PC-9 (cell line): ENCODE measurements at regions not wholly inside any gene's neighbourhood (a gene's known extent, or its start where the extent isn't known, plus 50 kb on each side); places are given as distances from the start of the nearest gene placed in this dataset.

Experiments used
- BruUV-seq: library from RNA; stranded (reverse); fragments of 400-500 nt; replicated peaks from 2 replicates; lab custom pipeline; 2021; lab: Mats Ljungman, UMichigan
- CTCF ChIA-PET: fragments of 300-600 bp; sonication (Branson Sonifier 250); formaldehyde crosslinking; loops from one replicate; lab custom pipeline; 2022; ENCODE audit warnings: antibody characterized with exemption; lab: Charles Lee
- POLR2A ChIA-PET: fragments of 300-600 bp; sonication (Branson Sonifier 250); formaldehyde crosslinking; loops from one replicate; lab custom pipeline; 2022; ENCODE audit warnings: antibody characterized with exemption; ENCODE audit not compliant: unreplicated experiment; lab: Charles Lee
- DNase-seq, 2 experiments: peaks; one replicate each; pipeline versions ENCODE4 v3.0.0 to v3.0.0-alpha.2; 2015 to 2022; ENCODE audit warnings: mixed read lengths in 1 of 2
- H2AFZ ChIP-seq: fragments of 200-600 bp; sonication (generic); 2 replicates; pipeline ENCODE4 v1.8.1; 2017; ENCODE audit warnings: antibody characterized with exemption
- H3F3A ChIP-seq: fragments of 200-600 bp; sonication (generic); 2 replicates; pipeline ENCODE4 v1.8.1; 2017; ENCODE audit warnings: antibody characterized with exemption, mild to moderate bottlenecking, low read depth; ENCODE audit not compliant: insufficient read depth
- H3K27ac ChIP-seq: fragments of 200-600 bp; sonication (generic); 2 replicates; pipeline ENCODE4 v1.6.1; 2016; ENCODE audit warnings: mixed run types
- H3K27me3 ChIP-seq: fragments of 200-600 bp; sonication (generic); 2 replicates; pipeline ENCODE4 v1.6.1; 2016; ENCODE audit warnings: low read depth, mixed run types; ENCODE audit not compliant: insufficient read depth
- H3K36me3 ChIP-seq: fragments of 200-600 bp; sonication (generic); 2 replicates; pipeline ENCODE4 v1.6.1; 2016; ENCODE audit warnings: low read depth, mixed run types
- H3K4me1 ChIP-seq: fragments of 200-600 bp; sonication (generic); replicated peaks from 2 replicates; pipeline ENCODE4 v1.6.1; 2016; ENCODE audit warnings: mixed run types; ENCODE audit not compliant: insufficient read depth
- H3K4me2 ChIP-seq: fragments of 200-600 bp; sonication (generic); 2 replicates; pipeline ENCODE4 v1.6.1; 2017; ENCODE audit warnings: mixed run types
- H3K4me3 ChIP-seq: fragments of 200-600 bp; sonication (generic); 2 replicates; pipeline ENCODE4 v1.6.1; 2016; ENCODE audit warnings: mixed run types
- H3K79me2 ChIP-seq: fragments of 200-600 bp; sonication (generic); 2 replicates; pipeline ENCODE4 v1.6.1; 2017; ENCODE audit warnings: low read depth, mixed run types
- H3K9me2 ChIP-seq: fragments of 200-600 bp; sonication (generic); 2 replicates; pipeline ENCODE4 v1.8.1; 2017; ENCODE audit warnings: mild to moderate bottlenecking; ENCODE audit not compliant: insufficient read depth
- H3K9me3 ChIP-seq: fragments of 200-600 bp; sonication (generic); 2 replicates; pipeline ENCODE4 v1.8.1; 2016; ENCODE audit warnings: low read depth; ENCODE audit not compliant: insufficient read depth
- H4K20me1 ChIP-seq: fragments of 200-600 bp; sonication (generic); 2 replicates; pipeline ENCODE4 v1.8.1; 2017; ENCODE audit not compliant: insufficient read depth
- CTCF ChIP-seq: fragments of 200-600 bp; sonication (generic); conservative IDR thresholded peaks from 2 replicates; pipeline ENCODE4 v1.6.1; 2017; ENCODE audit warnings: mixed run types, antibody characterized with exemption, mild to moderate bottlenecking, moderate library complexity
- EZH2 ChIP-seq: fragments of 200-600 bp; sonication (generic); IDR thresholded peaks from 2 replicates; pipeline ENCODE4 v1.8.0; 2017; ENCODE audit warnings: antibody characterized with exemption, low read depth
- intact Hi-C: fragments of 100-400 bp; cut with micrococcal nuclease; formaldehyde crosslinking; loops from one replicate; pipeline ENCODE4 v1.10.0; 2022; ENCODE audit not compliant: unreplicated experiment

- H4K20me1 ChIP-seq, result no peaks in the 10 kb centered on the region
- intact Hi-C loops, result loop anchor here (5.0 to 10.0 kb wide), 2 partner anchors 128 to 180 kb away; no protein-coding TSS in a partner anchor
- H3K79me2 ChIP-seq, result no peaks in the 10 kb centered on the region
- H3K4me2 ChIP-seq, result no peak overlapping the region
- H3K27me3 ChIP-seq, result no peaks in the 10 kb centered on the region
- no peaks in the 10 kb centered on the region for H3K36me3 ChIP-seq
- peaks cover 60% of the 10 kb centered on the region for H3K4me1 ChIP-seq
- peaks cover 3% of the 10 kb centered on the region; the same call in 1 of the 2 replicates for H3K9me3 ChIP-seq
- BruUV-seq, result no TSS peak
- H3K9me2 ChIP-seq, result no peaks in the 10 kb centered on the region
- POLR2A ChIA-PET, result no interaction called here
- no peak overlapping the region for H3K4me3 ChIP-seq
- no peak overlapping the region for H3K27ac ChIP-seq
- no peak for DNase-seq
- TF ChIP-seq CTCF, result no peak
- TF ChIP-seq EZH2, result no peak
- CTCF ChIA-PET, result no interaction called here
- no peak overlapping the region for H2AFZ ChIP-seq
- peaks cover 40% of the 10 kb centered on the region for H3F3A ChIP-seq
These were observed 67.9 kb upstream of the MAGI3 start for GRCh38 chr1:113322439-113322838.

GRCh38 chr1:113325022-113325421 lies 65.3 kb upstream of the MAGI3 start:
- peaks cover 40% of the 10 kb centered on the region for H3F3A ChIP-seq
- ChIA-PET CTCF (no interaction called here), POLR2A (no interaction called here)
- intact Hi-C loops, result loop anchor here (2.0 to 10.0 kb wide), 3 partner anchors 18 to 130 kb away; partner anchors contain the start of gene MAGI3
- H2AFZ ChIP-seq, result peak overlapping the region; percentile 58
- no peak for TF ChIP-seq EZH2
- TF ChIP-seq CTCF, result no peak
- H3K27me3 ChIP-seq, result no peaks in the 10 kb centered on the region
- H3K36me3 ChIP-seq, result no peaks in the 10 kb centered on the region
- no TSS peak for BruUV-seq
- peak overlapping the region; percentile 42 for H3K4me2 ChIP-seq
- peak overlapping the region; percentile 88 for H3K27ac ChIP-seq
- H3K9me3 ChIP-seq, result 0 out of 2 replicates have a peak, but pooled peaks cover 3% of the 10 kb centered on the region
- H3K79me2 ChIP-seq, result no peaks in the 10 kb centered on the region
- peaks cover 54% of the 10 kb centered on the region for H3K4me1 ChIP-seq
- H4K20me1 ChIP-seq, result no peaks in the 10 kb centered on the region
- 0 out of 2 replicates have a peak overlapping the region, but pooled peaks have one; percentile 4 for H3K4me3 ChIP-seq
- DNase-seq, result peak; percentile 56 to 92
- H3K9me2 ChIP-seq, result no peaks in the 10 kb centered on the region

GRCh38 chr1:113326976-113327375 lies 63.3 kb upstream of the MAGI3 start:
- no peaks in the 10 kb centered on the region for H3K36me3 ChIP-seq
- H3K4me2 ChIP-seq, result no peak overlapping the region
- H3K9me3 ChIP-seq, result no peaks in the 10 kb centered on the region
- BruUV-seq, result no TSS peak
- H3K27me3 ChIP-seq, result no peaks in the 10 kb centered on the region
- H2AFZ ChIP-seq, result no peak overlapping the region
- H4K20me1 ChIP-seq, result no peaks in the 10 kb centered on the region
- CTCF ChIA-PET, result no interaction called here
- POLR2A ChIA-PET, result no interaction called here
- TF ChIP-seq CTCF (no peak), EZH2 (no peak)
- H3K4me3 ChIP-seq, result no peak overlapping the region
- peaks cover 26% of the 10 kb centered on the region for H3F3A ChIP-seq
- no peaks in the 10 kb centered on the region for H3K79me2 ChIP-seq
- H3K9me2 ChIP-seq, result no peaks in the 10 kb centered on the region
- no peak overlapping the region for H3K27ac ChIP-seq
- DNase-seq, result no peak
- peaks cover 35% of the 10 kb centered on the region for H3K4me1 ChIP-seq
- intact Hi-C loops, result loop anchor here (10.0 kb wide), 1 partner anchor 132 kb away; no protein-coding TSS in a partner anchor
